ENCODE measurements at regions not wholly inside any gene's neighbourhood (a gene's known extent, or its start where the extent isn't known, plus 50 kb on each side); places are given as distances from the start of the nearest gene placed in this dataset.

DNA sequence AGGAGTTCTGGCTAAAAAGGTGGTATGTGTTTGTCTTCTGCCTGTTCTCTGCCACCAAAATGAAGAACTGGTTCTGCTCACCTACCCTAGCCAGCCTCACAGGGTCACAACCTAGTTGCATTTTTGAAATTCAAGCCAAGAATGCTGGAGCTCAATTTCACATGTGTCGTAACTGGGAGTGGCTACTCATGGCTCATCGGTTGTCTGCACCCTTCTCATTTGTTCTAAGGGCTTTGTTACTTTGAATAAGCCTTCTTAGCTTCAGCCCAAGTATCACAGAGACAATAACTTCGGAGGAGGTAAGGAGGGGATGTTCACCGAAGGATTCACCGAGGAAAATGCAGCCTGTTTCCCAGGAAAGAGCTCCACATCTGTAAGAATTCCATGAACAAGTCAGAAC lies 134.3 kb upstream of the RARB start:
- Mint-ChIP-seq H3K4me1 (ENCODE audit: unreplicated experiment) (peaks cover 49% of the 10 kb centered on the region), H3K27me3 (ENCODE audit: unreplicated experiment) (no peaks in the 10 kb centered on the region), H3K36me3 (ENCODE audit: unreplicated experiment) (no peaks in the 10 kb centered on the region), H3K9me3 (ENCODE audit: unreplicated experiment) (no peaks in the 10 kb centered on the region), H3K27ac (ENCODE audit: unreplicated experiment) (no peak overlapping the region), H3K4me3 (ENCODE audit: unreplicated experiment) (no peak overlapping the region)
- TF ChIP-seq, protein P1, sequence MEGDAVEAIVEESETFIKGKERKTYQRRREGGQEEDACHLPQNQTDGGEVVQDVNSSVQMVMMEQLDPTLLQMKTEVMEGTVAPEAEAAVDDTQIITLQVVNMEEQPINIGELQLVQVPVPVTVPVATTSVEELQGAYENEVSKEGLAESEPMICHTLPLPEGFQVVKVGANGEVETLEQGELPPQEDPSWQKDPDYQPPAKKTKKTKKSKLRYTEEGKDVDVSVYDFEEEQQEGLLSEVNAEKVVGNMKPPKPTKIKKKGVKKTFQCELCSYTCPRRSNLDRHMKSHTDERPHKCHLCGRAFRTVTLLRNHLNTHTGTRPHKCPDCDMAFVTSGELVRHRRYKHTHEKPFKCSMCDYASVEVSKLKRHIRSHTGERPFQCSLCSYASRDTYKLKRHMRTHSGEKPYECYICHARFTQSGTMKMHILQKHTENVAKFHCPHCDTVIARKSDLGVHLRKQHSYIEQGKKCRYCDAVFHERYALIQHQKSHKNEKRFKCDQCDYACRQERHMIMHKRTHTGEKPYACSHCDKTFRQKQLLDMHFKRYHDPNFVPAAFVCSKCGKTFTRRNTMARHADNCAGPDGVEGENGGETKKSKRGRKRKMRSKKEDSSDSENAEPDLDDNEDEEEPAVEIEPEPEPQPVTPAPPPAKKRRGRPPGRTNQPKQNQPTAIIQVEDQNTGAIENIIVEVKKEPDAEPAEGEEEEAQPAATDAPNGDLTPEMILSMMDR (IDR thresholded peaks at IDR 0.05): no peak
- no peak for DNase-seq (ENCODE audit: extremely low spot score, unreplicated experiment)

DNA sequence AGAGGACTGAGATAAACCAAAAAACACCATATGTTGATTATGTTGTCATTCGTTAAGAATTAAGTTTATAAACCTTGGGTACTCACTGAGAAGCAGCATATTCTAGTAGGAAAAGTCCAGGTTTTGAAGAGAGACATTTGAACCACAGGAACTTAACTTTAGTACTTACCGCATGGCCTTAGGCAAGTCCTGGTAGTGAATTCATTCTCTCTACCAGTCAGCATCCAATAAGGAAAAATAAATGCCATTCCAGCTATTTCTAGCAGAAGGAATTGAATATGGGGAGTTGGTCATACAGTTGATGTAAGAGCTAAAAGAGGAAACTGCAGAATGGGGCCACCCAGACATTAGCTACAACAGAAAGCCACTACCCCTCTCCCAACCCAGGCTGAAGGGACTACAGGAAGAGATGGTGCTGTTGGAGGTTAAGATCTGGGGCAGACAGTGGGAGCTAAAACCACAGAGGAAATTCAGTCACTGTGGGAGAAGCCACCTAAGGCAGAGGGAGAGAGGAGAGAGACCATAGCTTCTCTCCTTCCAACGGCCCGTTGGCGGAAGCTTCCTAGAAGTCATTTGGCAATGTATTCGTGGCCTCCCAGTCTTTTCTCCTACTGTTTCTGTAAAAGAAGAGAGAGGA lies 133.8 kb upstream of the RARB start:
- peaks cover 53% of the 10 kb centered on the region for H3K4me1 Mint-ChIP-seq (ENCODE audit: unreplicated experiment)
- H3K27me3 Mint-ChIP-seq (ENCODE audit: unreplicated experiment): no peaks in the 10 kb centered on the region
- no peaks in the 10 kb centered on the region for H3K9me3 Mint-ChIP-seq (ENCODE audit: unreplicated experiment)
- TF ChIP-seq, protein P1 (IDR thresholded peaks at IDR 0.05): no peak
- no peak overlapping the region for H3K27ac Mint-ChIP-seq (ENCODE audit: unreplicated experiment)
- no peaks in the 10 kb centered on the region for H3K36me3 Mint-ChIP-seq (ENCODE audit: unreplicated experiment)
- no peak overlapping the region for H3K4me3 Mint-ChIP-seq (ENCODE audit: unreplicated experiment)
- DNase-seq (ENCODE audit: extremely low spot score, unreplicated experiment): no peak

- peak overlapping the region; percentile 84 for H3K27ac Mint-ChIP-seq (ENCODE audit: unreplicated experiment)
- no peaks in the 10 kb centered on the region for H3K27me3 Mint-ChIP-seq (ENCODE audit: unreplicated experiment)
- H3K4me3 Mint-ChIP-seq (ENCODE audit: unreplicated experiment): no peak overlapping the region
- H3K4me1 Mint-ChIP-seq (ENCODE audit: unreplicated experiment): peaks cover 37% of the 10 kb centered on the region
- no peak for DNase-seq (ENCODE audit: extremely low spot score, unreplicated experiment)
- H3K9me3 Mint-ChIP-seq (ENCODE audit: unreplicated experiment): no peaks in the 10 kb centered on the region
- TF ChIP-seq, protein P1 (IDR thresholded peaks at IDR 0.05): peak; percentile 44
- no peaks in the 10 kb centered on the region for H3K36me3 Mint-ChIP-seq (ENCODE audit: unreplicated experiment)
These were observed 130.1 kb upstream of the RARB start for GRCh38 chr3:25297667-25298585.

- H3K27ac Mint-ChIP-seq (ENCODE audit: unreplicated experiment): no peak overlapping the region
- H3K4me3 Mint-ChIP-seq (ENCODE audit: unreplicated experiment): no peak overlapping the region
- no peaks in the 10 kb centered on the region for H3K27me3 Mint-ChIP-seq (ENCODE audit: unreplicated experiment)
- DNase-seq (ENCODE audit: extremely low spot score, unreplicated experiment): no peak
- TF ChIP-seq, protein P1 (IDR thresholded peaks at IDR 0.05): no peak
- no peaks in the 10 kb centered on the region for H3K9me3 Mint-ChIP-seq (ENCODE audit: unreplicated experiment)
- peaks cover 27% of the 10 kb centered on the region for H3K4me1 Mint-ChIP-seq (ENCODE audit: unreplicated experiment)
- H3K36me3 Mint-ChIP-seq (ENCODE audit: unreplicated experiment): no peaks in the 10 kb centered on the region
These were observed 127.9 kb upstream of the RARB start for GRCh38 chr3:25300141-25300540.

GRCh38 chr3:25304916-25305315 lies 123.1 kb upstream of the RARB start:
- TF ChIP-seq, protein P1 (IDR thresholded peaks at IDR 0.05): no peak
- H3K4me1 Mint-ChIP-seq (ENCODE audit: unreplicated experiment): no peaks in the 10 kb centered on the region

More at GRCh38 chr3:25304916-25305315, 123.1 kb upstream of the RARB start:
- H3K4me3 Mint-ChIP-seq (ENCODE audit: unreplicated experiment): no peak overlapping the region
- no peak for DNase-seq (ENCODE audit: extremely low spot score, unreplicated experiment)
- no peaks in the 10 kb centered on the region for H3K36me3 Mint-ChIP-seq (ENCODE audit: unreplicated experiment)
- H3K9me3 Mint-ChIP-seq (ENCODE audit: unreplicated experiment): no peaks in the 10 kb centered on the region
- H3K27ac Mint-ChIP-seq (ENCODE audit: unreplicated experiment): no peak overlapping the region
- no peaks in the 10 kb centered on the region for H3K27me3 Mint-ChIP-seq (ENCODE audit: unreplicated experiment)

Measured in osteocyte (in vitro differentiated cells).